Panc1 (cell line): ENCODE measurements at regions not wholly inside any gene's neighbourhood (a gene's known extent, or its start where the extent isn't known, plus 50 kb on each side); places are given as distances from the start of the nearest gene placed in this dataset.

Source experiments
- ATAC-seq: fragments of 200-7000 bp; cut with Tn5 transposase; 2 replicates; pipeline ENCODE4 v1.9.1; 2020; ENCODE audit warnings: mild to moderate bottlenecking, moderate library complexity
- BruUV-seq: library from RNA; stranded (reverse); fragments of 400-500 nt; replicated peaks from 2 replicates; lab custom pipeline; 2021; lab: Mats Ljungman, UMichigan
- CTCF ChIA-PET: fragments of 300-600 bp; sonication (Branson Sonifier 250); formaldehyde crosslinking; loops from one replicate; lab custom pipeline; 2022; ENCODE audit warnings: antibody characterized with exemption; lab: Charles Lee
- POLR2A ChIA-PET: fragments of 300-600 bp; sonication (Branson Sonifier 250); formaldehyde crosslinking; loops from one replicate; lab custom pipeline; 2022; ENCODE audit warnings: antibody characterized with exemption; lab: Charles Lee
- DNase-seq: peaks from one replicate; pipeline ENCODE4 v3.0.0-alpha.2; 2010; ENCODE audit warnings: low read depth, low spot score
- H3K27ac ChIP-seq: 2 replicates; pipeline ENCODE4 v1.5.1; 2011; ENCODE audit warnings: mild to moderate bottlenecking, low read length, inconsistent platforms
- H3K27me3 ChIP-seq: fragments of 200-500 bp; sonication (Bioruptor generic); 2 replicates; pipeline ENCODE4 v1.6.0; 2014; ENCODE audit warnings: low read length, inconsistent platforms; ENCODE audit not compliant: control insufficient read depth, insufficient read depth
- H3K36me3 ChIP-seq: fragments of 200-500 bp; sonication (Bioruptor generic); 2 replicates; pipeline ENCODE4 v1.5.1; 2014; ENCODE audit warnings: inconsistent platforms, mild to moderate bottlenecking, low read length, moderate library complexity; ENCODE audit not compliant: control insufficient read depth, insufficient read depth
- H3K4me1 ChIP-seq: 2 replicates; pipeline ENCODE4 v1.5.1; 2011; ENCODE audit warnings: inconsistent platforms, mild to moderate bottlenecking, low read length, moderate library complexity; ENCODE audit not compliant: control insufficient read depth, insufficient read depth
- H3K4me3 ChIP-seq, 2 experiments: 2 replicates each; pipeline ENCODE4 v1.5.1; 2011 to 2012; ENCODE audit warnings: low read depth in 2 of 2, low read length in 2 of 2, mild to moderate bottlenecking in 2 of 2, inconsistent platforms in 1 of 2, moderate library complexity in 1 of 2
- H3K9me3 ChIP-seq: fragments of 200-500 bp; sonication (Bioruptor generic); 2 replicates; pipeline ENCODE4 v1.5.1; 2014; ENCODE audit warnings: low read depth, mild to moderate bottlenecking, inconsistent platforms, low read length, moderate library complexity; ENCODE audit not compliant: control insufficient read depth, insufficient read depth
- POLR2AphosphoS5 ChIP-seq: IDR thresholded peaks from 2 replicates; pipeline ENCODE4 v1.6.1; 2012; ENCODE audit warnings: mild to moderate bottlenecking, low read depth, low read length, moderate library complexity
- SIN3A ChIP-seq: IDR thresholded peaks from 2 replicates; pipeline ENCODE4 v1.6.1; 2012; ENCODE audit warnings: low read depth, mild to moderate bottlenecking, low read length, moderate library complexity, borderline replicate concordance; ENCODE audit not compliant: insufficient read depth
- TCF7L2 ChIP-seq: IDR thresholded peaks from 2 replicates; pipeline ENCODE4 v1.6.1; 2011; ENCODE audit warnings: mild to moderate bottlenecking, low read depth, low read length, inconsistent platforms
- in situ Hi-C: cut with HindIII; loops from 2 replicates; pipeline ENCODE4 v1.10.0; 2016; ENCODE audit warnings: low sequenced_read_pairs, low pct_unique_long_range_greater_than_20kb
- intact Hi-C: fragments of 100-400 bp; cut with micrococcal nuclease; formaldehyde crosslinking; loops from one replicate; pipeline ENCODE4 v1.10.0; 2022; ENCODE audit not compliant: unreplicated experiment
- TF ChIP-seq, protein P1 (sequence below): fragments of 450-650 bp; IDR thresholded peaks from 2 replicates; pipeline ENCODE4 v1.5.1; 2017; ENCODE audit warnings: mild to moderate bottlenecking
- TF ChIP-seq, protein P2 (sequence below), 2 experiments: IDR thresholded peaks; 2 replicates each; pipeline ENCODE4 v1.6.1; 2011 to 2012; ENCODE audit warnings: low read depth in 2 of 2, control low read depth in 1 of 2, low read length in 1 of 2, mild to moderate bottlenecking in 1 of 2, moderate library complexity in 1 of 2; ENCODE audit not compliant: insufficient read depth in 1 of 2

- Histone ChIP-seq H3K9me3 (no peaks in the 10 kb centered on the region), H3K4me3 (no peak overlapping the region), H3K36me3 (no peaks in the 10 kb centered on the region), H3K4me1 (no peaks in the 10 kb centered on the region), H3K27ac (no peak overlapping the region), H3K27me3 (no peaks in the 10 kb centered on the region)
- TF ChIP-seq, protein P1, sequence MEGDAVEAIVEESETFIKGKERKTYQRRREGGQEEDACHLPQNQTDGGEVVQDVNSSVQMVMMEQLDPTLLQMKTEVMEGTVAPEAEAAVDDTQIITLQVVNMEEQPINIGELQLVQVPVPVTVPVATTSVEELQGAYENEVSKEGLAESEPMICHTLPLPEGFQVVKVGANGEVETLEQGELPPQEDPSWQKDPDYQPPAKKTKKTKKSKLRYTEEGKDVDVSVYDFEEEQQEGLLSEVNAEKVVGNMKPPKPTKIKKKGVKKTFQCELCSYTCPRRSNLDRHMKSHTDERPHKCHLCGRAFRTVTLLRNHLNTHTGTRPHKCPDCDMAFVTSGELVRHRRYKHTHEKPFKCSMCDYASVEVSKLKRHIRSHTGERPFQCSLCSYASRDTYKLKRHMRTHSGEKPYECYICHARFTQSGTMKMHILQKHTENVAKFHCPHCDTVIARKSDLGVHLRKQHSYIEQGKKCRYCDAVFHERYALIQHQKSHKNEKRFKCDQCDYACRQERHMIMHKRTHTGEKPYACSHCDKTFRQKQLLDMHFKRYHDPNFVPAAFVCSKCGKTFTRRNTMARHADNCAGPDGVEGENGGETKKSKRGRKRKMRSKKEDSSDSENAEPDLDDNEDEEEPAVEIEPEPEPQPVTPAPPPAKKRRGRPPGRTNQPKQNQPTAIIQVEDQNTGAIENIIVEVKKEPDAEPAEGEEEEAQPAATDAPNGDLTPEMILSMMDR: no peak
- DNase-seq (no peak), ATAC-seq (no peak)
- POLR2A ChIA-PET: no interaction called here
- BruUV-seq: no TSS peak
- in situ Hi-C loops (no loop called here), intact Hi-C loops (no loop called here)
- CTCF ChIA-PET: no interaction called here
These were observed 275.8 kb downstream of the MIAT start for GRCh38 chr22:26933105-26933590.

DNA sequence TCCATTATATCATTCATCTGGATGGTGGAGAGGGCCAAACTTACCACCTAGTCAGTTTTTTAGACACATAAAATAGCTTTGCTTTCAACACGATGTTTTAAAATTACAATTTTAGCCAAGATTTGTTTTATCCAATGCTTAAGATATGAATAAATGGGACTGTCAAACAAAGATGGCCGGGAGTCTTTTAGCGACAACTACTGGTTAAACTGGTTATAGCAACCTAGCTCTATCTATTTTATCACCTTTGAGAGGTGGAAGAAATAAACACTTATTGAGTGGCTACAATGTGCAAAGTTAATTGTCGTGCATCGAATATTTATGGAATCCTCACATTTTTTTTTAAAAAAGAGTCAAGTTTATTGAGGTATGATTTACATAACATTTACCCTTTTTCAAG, 279.8 kb downstream of the MIAT start:
- TF ChIP-seq, protein P1: peak; percentile 25; the same call in 1 of the 2 replicates
- TF ChIP-seq SIN3A: no peak
- Histone ChIP-seq H3K27me3 (no peaks in the 10 kb centered on the region), H3K9me3 (no peaks in the 10 kb centered on the region), H3K4me1 (no peaks in the 10 kb centered on the region), H3K4me3 (no peak overlapping the region), H3K36me3 (no peaks in the 10 kb centered on the region), H3K27ac (no peak overlapping the region)
- POLR2A ChIA-PET: no interaction called here
- in situ Hi-C loops: no loop called here
- CTCF ChIA-PET: no interaction called here
- no TSS peak for BruUV-seq
- intact Hi-C loops: no loop called here
- ATAC-seq: no peak
- DNase-seq: no peak

- no peaks in the 10 kb centered on the region for H3K9me3 ChIP-seq
- DNase-seq (no peak), ATAC-seq (no peak)
- no peak for TF ChIP-seq POLR2AphosphoS5
- TF ChIP-seq, protein P1: no peak
- no peak for TF ChIP-seq SIN3A
- TF ChIP-seq, protein P2, sequence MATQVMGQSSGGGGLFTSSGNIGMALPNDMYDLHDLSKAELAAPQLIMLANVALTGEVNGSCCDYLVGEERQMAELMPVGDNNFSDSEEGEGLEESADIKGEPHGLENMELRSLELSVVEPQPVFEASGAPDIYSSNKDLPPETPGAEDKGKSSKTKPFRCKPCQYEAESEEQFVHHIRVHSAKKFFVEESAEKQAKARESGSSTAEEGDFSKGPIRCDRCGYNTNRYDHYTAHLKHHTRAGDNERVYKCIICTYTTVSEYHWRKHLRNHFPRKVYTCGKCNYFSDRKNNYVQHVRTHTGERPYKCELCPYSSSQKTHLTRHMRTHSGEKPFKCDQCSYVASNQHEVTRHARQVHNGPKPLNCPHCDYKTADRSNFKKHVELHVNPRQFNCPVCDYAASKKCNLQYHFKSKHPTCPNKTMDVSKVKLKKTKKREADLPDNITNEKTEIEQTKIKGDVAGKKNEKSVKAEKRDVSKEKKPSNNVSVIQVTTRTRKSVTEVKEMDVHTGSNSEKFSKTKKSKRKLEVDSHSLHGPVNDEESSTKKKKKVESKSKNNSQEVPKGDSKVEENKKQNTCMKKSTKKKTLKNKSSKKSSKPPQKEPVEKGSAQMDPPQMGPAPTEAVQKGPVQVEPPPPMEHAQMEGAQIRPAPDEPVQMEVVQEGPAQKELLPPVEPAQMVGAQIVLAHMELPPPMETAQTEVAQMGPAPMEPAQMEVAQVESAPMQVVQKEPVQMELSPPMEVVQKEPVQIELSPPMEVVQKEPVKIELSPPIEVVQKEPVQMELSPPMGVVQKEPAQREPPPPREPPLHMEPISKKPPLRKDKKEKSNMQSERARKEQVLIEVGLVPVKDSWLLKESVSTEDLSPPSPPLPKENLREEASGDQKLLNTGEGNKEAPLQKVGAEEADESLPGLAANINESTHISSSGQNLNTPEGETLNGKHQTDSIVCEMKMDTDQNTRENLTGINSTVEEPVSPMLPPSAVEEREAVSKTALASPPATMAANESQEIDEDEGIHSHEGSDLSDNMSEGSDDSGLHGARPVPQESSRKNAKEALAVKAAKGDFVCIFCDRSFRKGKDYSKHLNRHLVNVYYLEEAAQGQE (IDR thresholded peaks at IDR 0.05; ENCODE audit: insufficient read depth in 1 of 2, low read depth in 2 of 2, low read length in 1 of 2): no peak
- no peak for TF ChIP-seq TCF7L2
- H3K27me3 ChIP-seq: no peaks in the 10 kb centered on the region
- intact Hi-C loops: no loop called here
- no peaks in the 10 kb centered on the region for H3K36me3 ChIP-seq
- in situ Hi-C loops: no loop called here
- CTCF ChIA-PET: no interaction called here
- POLR2A ChIA-PET: no interaction called here
- no peak overlapping the region for H3K27ac ChIP-seq
- no TSS peak for BruUV-seq
- H3K4me1 ChIP-seq: no peaks in the 10 kb centered on the region
- H3K4me3 ChIP-seq: no peak overlapping the region
These were observed 282.1 kb downstream of the MIAT start for GRCh38 chr22:26939466-26939865.
